ENCODE measurements at regions not wholly inside any gene's neighbourhood (a gene's known extent, or its start where the extent isn't known, plus 50 kb on each side); places are given as distances from the start of the nearest gene placed in this dataset.

DNA sequence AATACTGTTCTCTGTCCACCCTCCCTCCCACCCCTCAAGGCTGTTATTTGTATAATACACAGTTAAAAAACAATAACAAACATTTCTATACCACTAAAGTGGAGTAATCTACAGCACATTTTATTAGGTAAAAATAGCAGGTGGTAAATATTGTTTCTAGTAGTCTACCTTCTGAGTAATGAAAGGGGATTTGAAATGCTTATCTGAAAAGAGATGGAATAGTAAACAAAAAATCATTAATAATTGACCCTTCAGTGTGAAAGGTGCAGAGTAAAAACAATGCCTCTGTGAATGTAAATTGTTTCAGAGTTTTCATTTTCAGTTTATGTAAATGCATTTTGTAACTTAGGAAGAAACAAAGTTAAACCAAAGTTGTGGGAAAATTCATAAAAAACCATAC lies 321.2 kb downstream of the SLC16A7 start:
- no peak for DNase-seq (ENCODE audit: low read depth)
- H3K4me3 ChIP-seq (ENCODE audit: low read depth, low read length) = no peak overlapping the region
- TF ChIP-seq CTCF (IDR thresholded peaks at IDR 0.05; ENCODE audit: low read depth, low read length, missing control alignments) = no peak

- DNase-seq (ENCODE audit: low read depth) = no peak
- no peak overlapping the region for H3K4me3 ChIP-seq (ENCODE audit: low read depth, low read length)
- TF ChIP-seq CTCF (IDR thresholded peaks at IDR 0.05; ENCODE audit: low read depth, low read length, missing control alignments) = no peak
Observed at GRCh38 chr12:59927032-59927431, 331.2 kb downstream of the SLC16A7 start.

GRCh38 chr12:59928416-59928815 lies 332.6 kb downstream of the SLC16A7 start:
- H3K4me3 ChIP-seq (ENCODE audit: low read depth, low read length) = no peak overlapping the region
- DNase-seq (ENCODE audit: low read depth) = no peak
- no peak for TF ChIP-seq CTCF (IDR thresholded peaks at IDR 0.05; ENCODE audit: low read depth, low read length, missing control alignments)

GRCh38 chr12:59929110-59929509 lies 333.3 kb downstream of the SLC16A7 start:
- TF ChIP-seq CTCF (IDR thresholded peaks at IDR 0.05; ENCODE audit: low read depth, low read length, missing control alignments) = no peak
- DNase-seq (ENCODE audit: low read depth) = no peak
- H3K4me3 ChIP-seq (ENCODE audit: low read depth, low read length) = no peak overlapping the region

DNA sequence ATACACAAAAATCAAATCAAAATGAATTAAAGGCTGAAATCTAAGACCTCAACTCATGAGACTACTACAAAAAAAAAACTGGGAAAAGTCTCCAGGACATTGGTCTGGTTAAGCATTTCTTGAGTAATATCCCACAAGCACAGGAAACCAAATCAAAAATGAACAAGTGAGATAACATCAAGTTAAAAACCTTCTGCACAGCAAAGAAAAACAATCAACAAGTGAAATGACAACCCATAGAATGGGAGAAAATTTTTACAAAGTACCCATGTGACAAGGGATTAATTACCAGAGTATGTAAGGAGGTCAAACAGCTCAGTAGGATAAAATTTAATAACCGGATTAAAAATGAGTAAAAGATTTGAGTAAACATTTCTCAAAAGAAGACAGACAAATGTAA lies 338.7 kb downstream of the SLC16A7 start:
- no peak for TF ChIP-seq CTCF (IDR thresholded peaks at IDR 0.05; ENCODE audit: low read depth, low read length, missing control alignments)

DNA sequence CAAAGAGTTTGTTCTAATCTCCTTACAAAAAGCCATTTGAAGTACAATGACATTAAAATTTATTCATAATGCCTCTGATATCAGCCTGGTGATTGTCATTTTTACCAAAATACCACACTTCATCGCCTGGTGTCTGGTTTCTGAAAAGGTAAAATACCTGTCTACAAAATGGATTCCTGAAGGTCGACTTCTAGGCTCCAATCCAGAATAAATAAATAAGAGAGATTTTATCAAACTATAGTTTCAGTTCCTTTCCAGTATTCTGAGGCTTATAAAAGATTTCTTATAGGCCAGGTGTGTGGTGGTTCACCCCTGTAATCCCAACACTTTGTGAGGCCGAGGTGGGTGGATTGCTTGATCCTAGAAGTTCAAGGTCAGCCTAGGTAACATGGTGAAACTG lies 340.7 kb downstream of the SLC16A7 start:
- DNase-seq (ENCODE audit: low read depth) = no peak
- no peak for TF ChIP-seq CTCF (IDR thresholded peaks at IDR 0.05; ENCODE audit: low read depth, low read length, missing control alignments)
- H3K4me3 ChIP-seq (ENCODE audit: low read depth, low read length) = no peak overlapping the region

More for the DNA sequence above, 338.7 kb downstream of the SLC16A7 start:
- DNase-seq (ENCODE audit: low read depth) = no peak
- no peak overlapping the region for H3K4me3 ChIP-seq (ENCODE audit: low read depth, low read length)

- no peak for DNase-seq (ENCODE audit: low read depth)
- TF ChIP-seq CTCF (IDR thresholded peaks at IDR 0.05; ENCODE audit: low read depth, low read length, missing control alignments) = no peak
- no peak overlapping the region for H3K4me3 ChIP-seq (ENCODE audit: low read depth, low read length)
Observed at GRCh38 chr12:59937148-59937547, 341.3 kb downstream of the SLC16A7 start.
